Body of pancreas (tissue), 4 donors: ENCODE measurements at regions not wholly inside any gene's neighbourhood (a gene's known extent, or its start where the extent isn't known, plus 50 kb on each side); places are given as distances from the start of the nearest gene placed in this dataset.

Experiments used
- CTCF ChIP-seq, 7 experiments: fragments of 450-650 bp in 4 of 7; fragments of 200-600 bp in 3 of 7; sonication (generic) in 3 of 7; IDR thresholded peaks; one replicate each; pipeline ENCODE4 v1.5.1; 2016 to 2019; ENCODE audit warnings: antibody characterized with exemption in 7 of 7
- POLR2A ChIP-seq, 3 donors: fragments of 450-650 bp; IDR thresholded peaks; one replicate each; pipeline ENCODE4 v1.6.1; 2016; ENCODE audit warnings: antibody characterized with exemption in 3 of 3, mild to moderate bottlenecking in 2 of 3

- TF ChIP-seq POLR2A (IDR thresholded peaks at IDR 0.05) (no peak), CTCF (IDR thresholded peaks at IDR 0.05) (no peak)
These were observed 772.9 kb upstream of the NOVA1 start for GRCh38 chr14:27370775-27371174.
